HG02588 (cell line): ENCODE measurements at regions not wholly inside any gene's neighbourhood (a gene's known extent, or its start where the extent isn't known, plus 50 kb on each side); places are given as distances from the start of the nearest gene placed in this dataset.

ENCODE experiments used
- ATAC-seq: cut with Tn5 transposase; IDR thresholded peaks from one replicate; pipeline ENCODE4 v1.9.1; 2021; ENCODE audit warnings: mild to moderate bottlenecking, moderate library complexity; ENCODE audit not compliant: unreplicated experiment

- no peak for ATAC-seq
Observed at GRCh38 chr6:63521475-63522210, 50.6 kb upstream of the LOC128125822 start.
